ENCODE measurements at regions not wholly inside any gene's neighbourhood (a gene's known extent, or its start where the extent isn't known, plus 50 kb on each side); places are given as distances from the start of the nearest gene placed in this dataset.

DNA sequence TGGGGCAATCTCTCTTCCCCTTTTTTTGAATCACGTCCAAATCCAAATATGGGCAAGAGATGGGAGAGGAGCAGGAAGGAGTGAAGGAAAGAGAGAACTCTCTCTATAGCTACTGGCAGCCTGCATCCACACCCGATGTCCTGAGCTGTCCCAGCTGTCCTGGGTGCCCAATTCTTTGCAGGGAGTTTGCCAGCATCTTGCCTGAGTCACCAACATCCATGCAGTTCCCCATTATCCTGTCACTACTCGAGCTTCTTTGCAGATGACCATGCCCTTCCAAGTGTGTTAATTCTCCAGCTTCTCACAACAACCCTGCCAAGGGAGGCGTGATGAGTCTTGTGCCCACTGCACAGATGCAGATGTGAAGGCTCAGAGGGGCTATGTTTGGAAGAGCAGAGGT is 127.1 kb downstream of the NSG2 start:
- no peak for DNase-seq
- no peaks in the 10 kb centered on the region for H3K36me3 ChIP-seq

DNA sequence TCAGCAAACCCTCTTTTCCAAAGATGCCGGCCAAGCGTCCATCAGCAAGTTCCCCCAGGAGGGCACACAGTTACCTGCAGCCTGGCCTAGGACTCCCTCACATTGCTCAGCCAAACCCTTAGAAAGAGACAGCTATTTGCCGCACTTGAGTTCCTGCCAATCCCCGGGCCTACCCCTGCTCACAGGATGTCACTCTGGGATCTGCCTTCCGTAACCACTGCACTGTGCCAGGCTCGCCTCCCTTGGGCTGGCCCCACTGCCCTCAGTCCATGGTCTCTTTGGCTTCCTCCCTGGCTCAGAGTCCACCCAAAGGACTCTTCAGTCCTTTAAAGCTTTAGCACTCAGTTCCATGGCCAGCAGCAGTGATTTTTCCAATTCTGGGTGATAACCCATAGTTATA is 128.3 kb downstream of the NSG2 start:
- no peaks in the 10 kb centered on the region for H3K36me3 ChIP-seq
- intact Hi-C loops (cut with DNase I): no loop called here
- H3K9me3 ChIP-seq: no peaks in the 10 kb centered on the region
- no peak for DNase-seq
- H3K27ac ChIP-seq: no peak overlapping the region
- H3K27me3 ChIP-seq: no peaks in the 10 kb centered on the region
- WGBS, 3 donors: 89 to 91% (median 91%) methylated on average over 6 of the region's 6 CpGs
- peaks cover 1% of the 10 kb centered on the region for H3K4me1 ChIP-seq (ENCODE audit: insufficient read depth)
- no peak for TF ChIP-seq POLR2A (IDR thresholded peaks at IDR 0.05)
- no peak for TF ChIP-seq EP300 (IDR thresholded peaks at IDR 0.05)
- TF ChIP-seq, protein P1, sequence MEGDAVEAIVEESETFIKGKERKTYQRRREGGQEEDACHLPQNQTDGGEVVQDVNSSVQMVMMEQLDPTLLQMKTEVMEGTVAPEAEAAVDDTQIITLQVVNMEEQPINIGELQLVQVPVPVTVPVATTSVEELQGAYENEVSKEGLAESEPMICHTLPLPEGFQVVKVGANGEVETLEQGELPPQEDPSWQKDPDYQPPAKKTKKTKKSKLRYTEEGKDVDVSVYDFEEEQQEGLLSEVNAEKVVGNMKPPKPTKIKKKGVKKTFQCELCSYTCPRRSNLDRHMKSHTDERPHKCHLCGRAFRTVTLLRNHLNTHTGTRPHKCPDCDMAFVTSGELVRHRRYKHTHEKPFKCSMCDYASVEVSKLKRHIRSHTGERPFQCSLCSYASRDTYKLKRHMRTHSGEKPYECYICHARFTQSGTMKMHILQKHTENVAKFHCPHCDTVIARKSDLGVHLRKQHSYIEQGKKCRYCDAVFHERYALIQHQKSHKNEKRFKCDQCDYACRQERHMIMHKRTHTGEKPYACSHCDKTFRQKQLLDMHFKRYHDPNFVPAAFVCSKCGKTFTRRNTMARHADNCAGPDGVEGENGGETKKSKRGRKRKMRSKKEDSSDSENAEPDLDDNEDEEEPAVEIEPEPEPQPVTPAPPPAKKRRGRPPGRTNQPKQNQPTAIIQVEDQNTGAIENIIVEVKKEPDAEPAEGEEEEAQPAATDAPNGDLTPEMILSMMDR (IDR thresholded peaks at IDR 0.05): no peak
- no peak overlapping the region for H3K4me3 ChIP-seq

More for the DNA sequence above, 127.1 kb downstream of the NSG2 start:
- TF ChIP-seq EP300 (IDR thresholded peaks at IDR 0.05) (no peak), POLR2A (IDR thresholded peaks at IDR 0.05) (no peak)
- TF ChIP-seq, protein P1 (IDR thresholded peaks at IDR 0.05): no peak
- Histone ChIP-seq H3K27me3 (no peaks in the 10 kb centered on the region), H3K4me3 (no peak overlapping the region), H3K27ac (no peak overlapping the region), H3K4me1 (ENCODE audit: insufficient read depth) (peaks cover 1% of the 10 kb centered on the region), H3K9me3 (no peaks in the 10 kb centered on the region)
- 53 to 58% (median 54%) methylated on average over 4 of the region's 4 CpGs for WGBS, 3 donors
- intact Hi-C loops (cut with DNase I): no loop called here

DNA sequence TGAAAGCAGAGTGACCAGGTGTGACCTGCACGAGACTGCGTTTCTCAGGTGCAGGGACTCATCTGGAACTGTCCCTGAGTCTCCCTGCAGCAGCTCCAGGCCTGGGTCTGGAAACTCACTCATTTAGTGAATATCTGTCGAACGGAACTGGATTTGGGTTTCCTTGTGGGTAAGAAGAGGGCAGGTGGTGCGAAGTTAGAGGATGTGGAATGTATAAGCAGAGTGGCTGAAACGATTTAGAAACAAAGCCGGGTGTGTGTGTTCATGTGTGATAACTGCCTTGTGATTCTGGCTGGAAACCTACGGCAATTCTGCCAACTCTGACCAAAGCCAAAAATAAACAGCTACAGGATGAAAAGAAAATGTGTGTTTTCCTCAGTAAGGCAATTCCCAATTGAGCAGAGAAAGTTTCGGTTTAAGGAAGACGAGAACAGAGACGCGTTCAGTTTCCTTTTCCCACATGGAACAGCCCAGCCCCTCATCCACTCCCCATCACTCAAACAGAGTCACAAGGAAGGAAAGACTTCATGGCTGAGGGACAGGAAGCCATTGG is 130.3 kb downstream of the NSG2 start:
- Histone ChIP-seq H3K27ac (no peak overlapping the region), H3K9me3 (no peaks in the 10 kb centered on the region), H3K27me3 (no peaks in the 10 kb centered on the region), H3K4me3 (no peak overlapping the region), H3K36me3 (no peaks in the 10 kb centered on the region), H3K4me1 (ENCODE audit: insufficient read depth) (peaks cover 1% of the 10 kb centered on the region)
- DNase-seq: no peak
- intact Hi-C loops (cut with DNase I): no loop called here
- WGBS, 3 donors: 12 to 20% (median 14%) methylated on average over 12 of the region's 12 CpGs
- TF ChIP-seq EP300 (IDR thresholded peaks at IDR 0.05) (no peak), POLR2A (IDR thresholded peaks at IDR 0.05) (no peak)
- TF ChIP-seq, protein P1 (IDR thresholded peaks at IDR 0.05): no peak

DNA sequence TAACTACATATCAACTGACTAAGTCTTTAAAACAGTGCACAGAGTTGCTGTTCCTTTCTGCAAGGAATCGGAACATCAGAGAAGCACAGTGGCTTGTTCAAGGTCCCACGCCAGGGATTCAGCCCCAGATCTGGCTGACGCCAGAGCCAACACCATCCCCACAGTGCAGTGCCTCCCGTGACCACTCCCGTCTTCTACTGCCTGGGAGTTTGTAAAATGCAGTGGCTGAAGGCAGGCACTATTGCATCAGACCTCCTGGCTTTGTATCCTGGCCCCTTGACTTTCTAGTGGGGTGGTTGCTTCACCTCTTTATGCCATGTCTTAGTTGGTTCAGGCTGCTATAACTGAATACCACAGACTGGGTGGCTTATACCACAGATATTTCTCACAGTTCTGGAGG is 131.0 kb downstream of the NSG2 start:
- H3K36me3 ChIP-seq: no peaks in the 10 kb centered on the region
- intact Hi-C loops (cut with DNase I): no loop called here
- TF ChIP-seq, protein P1 (IDR thresholded peaks at IDR 0.05): no peak
- TF ChIP-seq EP300 (IDR thresholded peaks at IDR 0.05): no peak
- no peak for TF ChIP-seq POLR2A (IDR thresholded peaks at IDR 0.05)

More for the DNA sequence above, 131.0 kb downstream of the NSG2 start:
- WGBS, 3 donors: 52 to 70% (median 63%) methylated on average over 5 of the region's 5 CpGs
- no peak overlapping the region for H3K27ac ChIP-seq
- no peaks in the 10 kb centered on the region for H3K27me3 ChIP-seq
- H3K9me3 ChIP-seq: no peaks in the 10 kb centered on the region
- H3K4me3 ChIP-seq: no peak overlapping the region
- DNase-seq: no peak
- peaks cover 1% of the 10 kb centered on the region for H3K4me1 ChIP-seq (ENCODE audit: insufficient read depth)
